Iris pigment epithelial cell (primary cell): ENCODE measurements at regions not wholly inside any gene's neighbourhood (a gene's known extent, or its start where the extent isn't known, plus 50 kb on each side); places are given as distances from the start of the nearest gene placed in this dataset.
A peak's percentile ranks its signal among the peaks of the same experiment; 100 is the strongest.
"Not testable (repeated sequence)": the region's sequence is repeated elsewhere in the genome, so short reads cannot be mapped to it uniquely, and the experiment has no call there.

Source experiments
- DNase-seq: peaks from one replicate; pipeline ENCODE4 v3.0.0-alpha.2; 2011; ENCODE audit warnings: low read depth

DNA sequence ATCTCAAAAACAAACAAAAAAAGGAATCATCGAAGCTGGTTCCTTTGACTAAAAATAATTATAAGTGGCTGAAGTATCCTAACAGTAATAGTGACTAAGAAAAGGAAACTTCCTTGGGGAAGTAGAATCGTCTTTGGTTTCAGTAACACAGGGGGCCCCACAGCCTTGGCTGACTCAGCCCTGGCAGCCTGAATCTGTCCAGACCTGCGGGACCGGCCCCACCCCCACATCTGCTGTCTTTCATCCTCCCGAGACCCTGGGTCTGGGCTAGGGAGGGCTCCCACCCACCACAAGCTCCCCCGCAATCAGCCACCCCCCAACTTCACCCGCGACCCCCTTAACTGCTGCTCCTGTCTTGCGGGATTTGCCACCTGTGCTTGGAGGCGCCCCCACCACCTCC, 1452.6 kb upstream of the ACVR2A start:
- DNase-seq: no peak

DNA sequence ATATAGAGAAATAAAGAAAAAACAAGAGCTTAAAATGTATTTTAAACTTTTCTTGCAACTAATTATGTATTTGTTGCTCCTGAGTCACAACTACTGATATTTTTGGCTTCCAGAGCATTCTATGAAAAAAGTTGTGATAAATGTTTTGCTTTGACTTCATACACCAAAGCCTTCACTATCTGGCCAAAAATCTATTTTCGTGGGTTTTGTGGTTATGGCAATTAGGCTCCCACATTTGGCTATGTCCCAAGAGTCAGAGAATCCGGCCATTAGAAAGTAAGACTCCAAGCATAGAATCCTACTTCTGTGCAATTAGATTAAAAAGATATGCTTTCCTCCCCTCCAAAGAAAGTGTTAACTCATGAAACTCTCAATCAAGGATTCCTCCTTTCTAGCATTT, 1456.1 kb upstream of the ACVR2A start:
- peak; percentile 16 for DNase-seq

GRCh38 chr2:146386096-146386495, 1458.7 kb upstream of the ACVR2A start:
- DNase-seq: no peak

DNA sequence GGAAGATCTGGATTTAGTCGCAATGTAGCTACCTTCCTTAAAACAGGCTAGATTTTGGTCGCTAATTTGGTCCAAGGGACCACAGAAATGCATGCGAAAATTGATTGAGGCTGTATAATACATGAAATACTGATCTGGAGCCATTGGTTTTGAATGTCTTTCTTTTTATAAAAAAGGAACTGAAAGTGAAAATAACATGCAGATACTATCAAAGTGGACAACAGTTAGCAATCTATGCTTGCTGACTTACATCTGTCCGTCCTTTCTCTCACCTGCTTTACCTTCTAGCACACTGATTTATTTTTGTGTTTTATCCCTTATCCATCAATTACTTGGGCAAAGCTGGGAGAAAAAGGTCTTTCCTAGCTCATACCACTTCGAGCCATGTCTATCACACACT, 1459.8 kb upstream of the ACVR2A start:
- DNase-seq: no peak

GRCh38 chr2:146376511-146377064, 1468.2 kb upstream of the ACVR2A start:
- no peak for DNase-seq

- DNase-seq: peak; percentile 42
Measured at GRCh38 chr2:146374505-146374904, 1470.3 kb upstream of the ACVR2A start.

- not testable (repeated sequence) for DNase-seq
Measured at GRCh38 chr2:146371364-146371763, 1473.5 kb upstream of the ACVR2A start.

- peak; percentile 26 for DNase-seq
Measured at GRCh38 chr2:146370826-146371225, 1474.0 kb upstream of the ACVR2A start.

- DNase-seq: no peak
Measured at GRCh38 chr2:146366276-146366675, 1478.6 kb upstream of the ACVR2A start.

- DNase-seq: no peak
Measured at GRCh38 chr2:146365041-146365440, 1479.8 kb upstream of the ACVR2A start.

DNA sequence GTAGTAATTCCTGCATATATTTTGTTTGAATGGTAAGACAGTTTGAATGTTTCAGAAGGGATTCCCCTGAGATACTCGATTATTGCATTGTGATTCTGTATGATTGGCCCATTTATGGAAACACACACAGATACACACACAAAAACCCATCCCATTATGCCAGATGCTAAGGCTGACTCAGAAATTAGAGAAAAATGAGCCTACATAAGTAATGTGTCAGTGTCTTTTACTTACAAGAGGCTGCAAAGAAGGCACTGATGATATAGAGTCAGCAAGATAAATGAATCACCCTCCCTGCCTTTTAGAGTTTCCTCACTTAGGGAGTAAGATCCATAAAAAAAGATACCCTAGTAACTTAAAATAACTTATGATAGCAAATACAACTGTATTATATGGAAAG, 1481.1 kb upstream of the ACVR2A start:
- DNase-seq: no peak

GRCh38 chr2:146351689-146352088, 1493.1 kb upstream of the ACVR2A start:
- no peak for DNase-seq

DNA sequence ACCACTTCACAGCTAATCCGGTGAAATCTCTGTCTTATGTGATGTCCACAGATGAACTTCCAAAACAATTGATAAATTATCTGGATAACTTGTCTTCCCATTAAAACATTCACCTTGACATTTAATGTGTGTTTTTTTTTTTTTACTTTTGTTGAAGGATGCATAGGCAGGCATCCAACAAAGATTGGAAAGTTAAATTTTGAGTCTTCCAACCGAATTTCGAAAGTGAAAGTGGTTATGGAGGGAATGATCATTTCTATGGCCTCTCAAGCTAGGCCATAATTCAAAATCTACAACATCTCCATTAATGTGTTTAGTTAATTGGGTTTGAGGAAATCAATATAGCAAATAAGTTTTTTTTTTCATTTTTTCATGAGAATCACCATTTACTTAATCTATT, 1495.5 kb upstream of the ACVR2A start:
- DNase-seq: no peak

GRCh38 chr2:146324951-146325350, 1519.9 kb upstream of the ACVR2A start:
- DNase-seq: peak; percentile 69

DNA sequence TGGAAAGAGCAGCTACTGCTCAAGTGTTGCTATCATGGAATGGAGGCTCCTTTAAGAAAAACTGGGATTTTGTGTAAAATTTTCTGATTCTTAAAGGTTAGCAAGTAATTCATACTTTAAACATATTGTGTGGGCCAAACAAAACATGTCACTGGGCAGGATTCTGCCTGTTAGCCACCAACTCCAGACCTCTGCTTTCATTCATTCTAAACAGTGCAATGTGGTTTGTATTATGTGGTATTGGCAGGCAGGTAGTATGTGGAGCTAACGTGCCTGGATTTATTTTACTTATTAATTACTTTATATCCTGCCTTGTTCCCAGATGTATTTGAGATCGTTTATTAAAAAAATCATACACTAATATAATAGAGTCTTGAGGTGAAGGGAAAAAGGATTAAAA, 1521.3 kb upstream of the ACVR2A start:
- no peak for DNase-seq

GRCh38 chr2:146321175-146321574, 1523.7 kb upstream of the ACVR2A start:
- peak; percentile 73 for DNase-seq

- DNase-seq: peak; percentile 97
Measured at GRCh38 chr2:146317959-146318358, 1526.9 kb upstream of the ACVR2A start.

DNA sequence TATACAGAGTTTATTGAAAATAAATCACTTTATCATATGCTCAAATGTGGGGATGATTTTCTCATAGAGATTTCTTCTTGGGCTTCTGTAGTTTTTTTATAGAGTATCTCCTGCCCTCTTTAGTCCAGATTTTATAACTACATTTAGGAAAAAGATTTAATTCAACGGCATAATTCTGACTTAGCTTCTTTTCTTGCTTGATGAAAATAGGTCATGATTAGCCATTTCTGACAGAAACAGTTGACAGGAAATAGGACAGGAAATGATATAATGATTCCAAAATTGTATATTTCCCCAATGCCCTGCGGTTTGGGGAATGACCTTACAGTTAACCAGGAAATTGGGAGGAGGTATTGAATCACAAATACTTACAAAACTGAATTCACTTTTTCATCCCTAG, 1531.9 kb upstream of the ACVR2A start:
- DNase-seq: peak; percentile 69

GRCh38 chr2:146305164-146305563, 1539.7 kb upstream of the ACVR2A start:
- DNase-seq: no peak

GRCh38 chr2:146301287-146301686, 1543.5 kb upstream of the ACVR2A start:
- no peak for DNase-seq

GRCh38 chr2:146295080-146295670, 1549.7 kb upstream of the ACVR2A start:
- peak; percentile 24 for DNase-seq

DNA sequence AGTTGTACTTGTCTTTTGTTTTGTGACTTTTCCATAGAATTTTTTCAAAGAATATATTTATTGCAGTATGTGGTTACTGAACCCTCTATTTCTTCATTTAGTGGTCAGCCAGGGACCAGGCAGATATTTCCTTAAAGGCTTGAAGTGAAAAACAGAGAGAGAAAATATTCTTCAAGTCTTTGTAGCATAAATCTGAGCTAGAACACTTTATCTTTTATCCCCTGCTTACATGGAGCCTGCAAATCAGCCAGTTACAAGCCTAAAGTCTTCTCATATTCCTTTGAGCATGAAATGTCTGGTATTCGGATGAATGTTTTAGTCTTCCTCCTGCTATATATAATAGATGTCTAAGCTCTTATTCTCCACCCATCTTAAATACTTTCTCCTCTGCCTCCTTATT, 1557.5 kb upstream of the ACVR2A start:
- no peak for DNase-seq

- no peak for DNase-seq
Measured at GRCh38 chr2:146278881-146279280, 1565.9 kb upstream of the ACVR2A start.

DNA sequence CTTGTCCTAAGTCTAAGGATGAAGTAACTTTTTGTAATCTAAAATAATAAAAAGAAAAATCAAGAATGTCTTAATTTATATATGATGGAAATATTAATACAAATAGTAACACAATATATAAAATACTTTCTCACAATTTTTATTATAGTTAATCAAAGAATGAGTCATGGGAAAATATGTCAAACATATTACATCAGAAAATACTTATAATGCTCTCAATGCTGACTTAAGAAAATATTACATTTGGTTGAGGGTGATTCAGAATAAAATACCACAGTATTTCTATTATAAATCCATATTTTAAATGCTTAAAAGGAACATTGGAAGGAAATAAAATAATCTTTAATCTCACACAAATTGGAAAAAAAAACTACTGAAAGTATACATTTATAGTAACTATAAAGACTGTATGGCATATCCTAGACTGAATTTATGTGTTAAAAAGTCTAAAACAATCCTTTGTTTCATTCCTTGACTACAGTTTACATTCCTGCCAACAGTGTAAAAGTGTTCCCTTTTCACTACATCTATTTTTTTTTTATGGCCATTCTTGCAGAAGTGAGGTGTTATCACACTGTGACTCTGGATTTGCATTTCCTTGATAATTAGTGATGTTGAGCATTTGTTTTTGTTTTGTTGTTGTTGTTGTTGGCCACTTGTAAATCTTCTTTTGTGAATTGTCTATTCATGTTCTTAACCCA, 1573.5 kb upstream of the ACVR2A start:
- no peak for DNase-seq
